NCI-H2029 treated with DMSO at 0.1 percent for 48 hours (cell line): ENCODE measurements at regions not wholly inside any gene's neighbourhood (a gene's known extent, or its start where the extent isn't known, plus 50 kb on each side); places are given as distances from the start of the nearest gene placed in this dataset.
"Not testable (repeated sequence)": the region's sequence is repeated elsewhere in the genome, so short reads cannot be mapped to it uniquely, and the experiment has no call there.

Experiments
- DNase-seq: peaks from one replicate; lab custom pipeline; 2025; lab: John Stamatoyannopoulos, UW

DNA sequence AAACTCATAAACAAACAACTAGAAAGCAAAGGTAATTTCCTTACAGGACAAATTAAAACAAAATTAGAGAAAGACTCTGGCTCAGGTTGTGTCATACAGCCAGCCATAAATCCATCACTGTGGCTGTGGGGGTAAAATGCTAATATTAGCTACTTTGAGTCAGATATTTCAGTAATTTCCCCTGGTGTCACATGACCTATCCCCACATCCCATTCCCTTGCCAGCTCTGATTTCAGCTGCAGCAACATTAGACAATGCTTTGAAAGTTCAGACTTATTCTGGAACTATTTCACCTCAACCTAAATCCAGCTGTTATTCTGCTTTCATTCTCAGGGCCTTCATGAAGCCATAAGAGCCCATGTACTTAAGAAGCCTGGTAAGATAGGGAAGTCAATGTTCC lies 55.3 kb downstream of the RPL10L start:
- no peak for DNase-seq

GRCh38 chr14:46582826-46583225 lies 68.8 kb downstream of the RPL10L start:
- no peak for DNase-seq

DNA sequence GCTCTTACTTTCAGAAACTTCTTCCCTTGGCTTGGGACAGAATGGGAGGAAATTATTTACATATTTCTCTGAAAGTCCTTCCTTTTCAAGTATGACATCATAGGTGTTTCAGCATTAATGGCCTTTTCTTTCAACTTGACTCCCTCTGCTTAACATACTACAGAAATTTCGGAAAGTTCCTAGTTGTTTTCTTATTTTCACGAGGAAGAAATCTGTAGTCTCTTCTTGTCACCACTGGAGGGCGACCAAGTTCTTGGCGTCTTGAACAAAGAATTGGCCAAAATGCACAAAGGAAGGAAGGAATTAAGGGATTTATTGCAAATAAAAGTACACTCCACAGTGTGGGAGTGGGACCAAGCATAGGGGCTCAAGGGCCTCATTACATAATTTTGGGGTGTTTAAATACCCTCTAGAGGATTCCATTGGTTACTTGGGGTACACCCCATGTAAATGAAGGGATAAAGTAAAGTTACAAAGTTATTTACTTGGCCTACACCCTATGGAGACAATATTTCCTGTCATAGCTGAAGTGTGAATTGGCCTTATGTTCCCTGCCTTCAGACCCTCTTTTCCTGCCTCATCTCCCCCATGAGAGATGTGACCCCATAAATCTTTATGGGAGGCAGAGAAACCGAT lies 70.4 kb downstream of the RPL10L start:
- DNase-seq = no peak

DNA sequence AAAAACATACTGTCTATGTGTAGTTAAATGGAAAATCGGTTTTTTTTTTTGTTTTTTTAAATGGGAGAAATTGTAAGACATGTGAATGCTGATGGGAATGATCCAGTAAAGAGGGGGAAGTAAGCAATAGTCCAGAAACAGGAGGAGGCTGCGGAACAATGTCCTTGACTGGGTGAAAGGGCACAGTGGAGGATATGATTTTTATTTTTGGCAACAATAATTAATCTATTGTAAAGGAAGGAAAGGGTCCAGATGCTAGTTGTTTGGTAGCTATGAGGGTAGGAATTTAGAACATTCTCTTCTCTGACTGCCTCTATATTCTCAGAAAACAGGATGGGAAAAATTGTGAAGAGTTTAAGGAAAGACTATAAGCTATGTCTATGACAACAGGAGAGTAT lies 76.6 kb downstream of the RPL10L start:
- no peak for DNase-seq

- DNase-seq = no peak
Observed at GRCh38 chr14:46574221-46574977, 77.2 kb downstream of the RPL10L start.

- no peak for DNase-seq
Observed at GRCh38 chr14:46573498-46573897, 78.1 kb downstream of the RPL10L start.

DNA sequence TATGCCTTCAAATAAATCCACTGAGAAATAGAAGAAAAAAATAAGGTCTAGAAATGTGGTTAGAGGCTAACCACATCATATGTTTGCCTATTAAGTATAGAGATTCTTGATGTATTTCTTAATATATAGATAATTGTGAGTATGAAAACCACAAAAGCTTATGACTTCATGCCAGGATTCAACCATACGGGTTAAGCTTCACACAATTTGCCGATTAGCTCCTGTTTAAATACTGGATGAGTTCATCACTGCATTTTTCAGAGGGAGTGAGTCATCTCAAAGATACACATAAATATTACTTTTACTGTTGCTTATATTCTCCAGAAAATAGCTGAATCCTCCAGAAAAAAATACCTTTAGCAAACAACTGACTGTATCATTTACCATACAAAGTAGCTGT lies 79.6 kb downstream of the RPL10L start:
- DNase-seq = no peak

GRCh38 chr14:46568161-46568560 lies 83.4 kb downstream of the RPL10L start:
- DNase-seq = not testable (repeated sequence)

DNA sequence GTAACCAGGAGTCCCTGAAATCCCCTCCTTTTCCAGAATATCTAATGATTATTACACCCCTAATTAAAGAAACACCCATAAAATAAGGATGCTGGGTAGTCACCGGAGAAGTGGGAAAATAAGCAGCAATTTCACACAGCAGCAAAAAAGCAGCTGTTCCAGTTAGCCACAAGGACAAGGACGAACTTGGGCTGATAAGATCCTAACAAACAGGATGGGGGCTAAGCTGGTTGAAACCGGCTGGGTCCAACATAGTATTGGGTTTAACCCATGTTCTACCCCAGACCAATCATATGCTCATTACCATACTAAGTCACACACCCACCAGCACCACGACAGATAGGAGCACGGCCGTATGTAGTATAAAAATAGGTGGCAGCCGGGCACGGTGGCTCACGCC lies 100.7 kb downstream of the RPL10L start:
- no peak for DNase-seq

GRCh38 chr14:46540986-46541385 lies 110.6 kb downstream of the RPL10L start:
- no peak for DNase-seq

DNA sequence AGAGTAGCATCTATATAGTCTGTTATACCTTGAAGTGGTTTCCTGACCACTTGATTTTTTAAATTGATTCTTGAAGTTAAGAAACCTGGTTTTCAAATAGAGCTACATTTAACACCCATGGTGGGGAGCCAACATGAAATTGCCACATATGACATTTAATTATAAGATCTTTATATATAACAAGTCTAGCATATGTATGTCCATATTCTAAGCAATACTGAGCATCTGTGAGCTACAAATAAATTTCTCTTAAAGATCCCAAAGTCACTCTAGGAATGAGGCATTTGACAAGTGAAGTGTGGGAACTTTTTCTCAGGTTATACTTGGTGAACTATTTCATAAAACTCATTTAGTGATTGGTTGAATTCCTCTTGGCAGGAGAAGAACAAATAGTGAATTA lies 132.5 kb downstream of the RPL10L start:
- no peak for DNase-seq

DNA sequence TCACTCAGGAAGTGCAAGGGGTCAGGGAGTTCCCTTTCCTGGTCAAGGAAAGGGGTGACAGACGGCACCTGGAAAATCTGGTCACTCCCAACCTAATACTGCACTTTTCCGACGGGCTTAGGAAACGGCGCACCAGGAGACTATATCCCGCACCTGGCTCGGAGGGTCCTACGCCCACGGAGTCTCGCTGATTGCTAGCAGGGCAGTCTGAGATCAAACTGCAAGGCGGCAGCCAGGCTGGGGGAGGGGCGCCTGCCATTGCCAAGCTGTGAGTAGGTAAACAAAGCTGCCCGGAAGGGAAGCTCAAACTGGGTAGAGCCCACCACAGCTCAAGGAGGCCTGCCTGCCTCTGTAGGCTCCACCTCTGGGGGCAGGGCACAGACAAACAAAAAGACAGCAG lies 142.8 kb downstream of the RPL10L start:
- not testable (repeated sequence) for DNase-seq

- no peak for DNase-seq
Observed at GRCh38 chr14:46499521-46499920, 152.1 kb downstream of the RPL10L start.

- DNase-seq = no peak
Observed at GRCh38 chr14:46496409-46496808, 155.2 kb downstream of the RPL10L start.

DNA sequence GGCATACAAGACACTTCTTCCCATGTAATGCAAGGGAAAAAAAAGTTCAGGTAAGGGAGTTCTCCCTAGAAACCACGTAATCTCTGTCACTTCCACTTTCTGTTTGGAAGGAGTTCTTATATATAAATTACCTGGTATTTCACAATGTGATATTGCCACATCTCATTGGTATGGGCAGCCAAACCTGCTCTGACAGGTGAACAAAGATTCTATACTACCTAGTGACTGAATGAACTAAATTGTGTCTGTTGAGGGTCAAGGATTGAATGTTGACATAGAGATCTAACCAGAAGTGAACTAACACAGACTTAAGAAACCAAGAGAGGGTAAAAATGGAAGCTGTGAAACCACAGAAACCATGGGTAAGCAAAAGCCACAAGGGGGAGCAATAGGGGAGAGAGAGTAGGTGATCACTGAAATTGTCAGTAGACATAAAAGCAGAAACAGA lies 161.3 kb downstream of the RPL10L start:
- DNase-seq = no peak

DNA sequence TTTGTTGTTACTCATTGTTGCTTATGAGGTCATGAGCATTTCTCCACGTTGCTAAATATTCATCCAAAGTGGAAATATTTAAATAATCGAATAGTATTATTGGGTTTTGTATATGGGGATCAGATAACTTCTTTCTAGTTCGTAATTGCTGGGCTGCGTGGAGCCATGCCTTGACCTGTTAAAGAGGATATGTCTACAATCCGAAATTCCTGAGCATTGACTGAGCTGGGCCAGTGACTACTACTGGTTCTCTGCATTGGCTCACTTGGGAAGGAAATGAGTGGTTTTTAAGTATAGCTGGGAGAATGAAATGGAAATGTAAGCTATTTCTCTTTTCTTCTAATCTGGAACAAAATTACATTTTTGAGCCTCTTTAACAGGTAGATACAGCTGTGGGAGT lies 163.2 kb downstream of the RPL10L start:
- DNase-seq = no peak

- DNase-seq = no peak
Observed at GRCh38 chr14:46487582-46488350, 163.8 kb downstream of the RPL10L start.

DNA sequence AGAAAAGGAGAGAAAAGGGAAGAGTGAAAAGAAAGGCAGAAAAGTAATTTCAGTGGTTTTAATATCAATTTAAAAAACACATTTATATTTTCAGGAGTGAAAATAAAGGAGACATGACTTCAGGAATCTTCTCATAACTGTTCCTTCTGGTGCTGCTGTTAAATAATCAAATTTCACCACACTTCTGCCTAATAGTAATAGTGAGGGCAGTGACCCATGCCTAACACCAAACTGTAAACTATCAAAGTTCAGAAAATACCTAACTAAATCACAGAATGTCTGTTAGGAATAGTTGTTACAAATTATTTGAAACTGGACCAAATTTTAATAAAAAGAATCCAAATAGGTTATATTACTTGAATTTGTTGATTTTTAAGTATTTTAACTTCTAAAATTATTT lies 169.4 kb downstream of the RPL10L start:
- DNase-seq = no peak

GRCh38 chr14:46480817-46481216 lies 170.8 kb downstream of the RPL10L start:
- DNase-seq = no peak

GRCh38 chr14:46472261-46472660 lies 179.3 kb downstream of the RPL10L start:
- no peak for DNase-seq

- no peak for DNase-seq
Observed at GRCh38 chr14:46464341-46464740, 187.2 kb downstream of the RPL10L start.

DNA sequence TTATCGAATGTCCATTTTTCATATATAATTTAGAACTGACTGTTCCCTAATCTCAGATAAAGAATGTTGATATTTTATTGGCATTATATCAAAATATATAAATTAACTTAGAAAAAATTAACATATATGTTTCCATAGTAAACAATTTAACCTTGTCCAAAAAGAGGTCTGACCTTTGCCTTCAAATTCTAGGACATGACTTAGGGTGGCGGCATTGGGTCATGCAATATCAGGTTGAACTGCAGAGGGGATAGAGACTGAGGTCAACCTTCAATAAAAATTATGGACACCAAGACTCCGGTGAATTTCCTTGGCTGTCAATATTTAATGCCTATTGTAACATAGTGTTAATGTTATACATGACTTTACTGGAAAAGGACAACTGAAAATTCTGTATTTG lies 199.8 kb downstream of the RPL10L start:
- DNase-seq = no peak

GRCh38 chr14:46444666-46445065 lies 206.9 kb downstream of the RPL10L start:
- DNase-seq = no peak
